ENCODE measurements at regions not wholly inside any gene's neighbourhood (a gene's known extent, or its start where the extent isn't known, plus 50 kb on each side); places are given as distances from the start of the nearest gene placed in this dataset.

- peak; percentile 41 to 52 for DNase-seq (ENCODE audit: low read depth in 2 of 2)
Observed at GRCh38 chr3:68057637-68058320, 403.4 kb upstream of the SUCLG2 start.

GRCh38 chr3:68056556-68056955, 402.1 kb upstream of the SUCLG2 start:
- no peak for DNase-seq (ENCODE audit: low read depth in 2 of 2)

- DNase-seq (ENCODE audit: low read depth in 2 of 2) = no peak
Observed at GRCh38 chr3:68055215-68055614, 400.8 kb upstream of the SUCLG2 start.

GRCh38 chr3:68049776-68050175, 395.4 kb upstream of the SUCLG2 start:
- no peak for DNase-seq (ENCODE audit: low read depth in 2 of 2)

- no peak for DNase-seq (ENCODE audit: low read depth in 2 of 2)
Observed at GRCh38 chr3:68045976-68046375, 391.6 kb upstream of the SUCLG2 start.

- DNase-seq (ENCODE audit: low read depth in 2 of 2) = no peak
Observed at GRCh38 chr3:68033867-68034266, 379.5 kb upstream of the SUCLG2 start.

- no peak for DNase-seq (ENCODE audit: low read depth in 2 of 2)
Observed at GRCh38 chr3:68032209-68032608, 377.8 kb upstream of the SUCLG2 start.

- DNase-seq (ENCODE audit: low read depth in 2 of 2) = no peak
Observed at GRCh38 chr3:68025189-68025588, 370.8 kb upstream of the SUCLG2 start.

GRCh38 chr3:68019876-68020275, 365.5 kb upstream of the SUCLG2 start:
- no peak for DNase-seq (ENCODE audit: low read depth in 2 of 2)

GRCh38 chr3:68018275-68018674, 363.9 kb upstream of the SUCLG2 start:
- DNase-seq (ENCODE audit: low read depth in 2 of 2) = no peak

GRCh38 chr3:68017069-68017468, 362.7 kb upstream of the SUCLG2 start:
- DNase-seq (ENCODE audit: low read depth in 2 of 2) = no peak

- no peak for DNase-seq (ENCODE audit: low read depth in 2 of 2)
Observed at GRCh38 chr3:68009900-68010299, 355.5 kb upstream of the SUCLG2 start.

GRCh38 chr3:68007621-68008226, 353.3 kb upstream of the SUCLG2 start:
- DNase-seq (ENCODE audit: low read depth in 2 of 2) = no peak

- DNase-seq (ENCODE audit: low read depth in 2 of 2) = no peak
Observed at GRCh38 chr3:68006646-68007045, 352.2 kb upstream of the SUCLG2 start.

- no peak for DNase-seq (ENCODE audit: low read depth in 2 of 2)
Observed at GRCh38 chr3:68004091-68004490, 349.7 kb upstream of the SUCLG2 start.

GRCh38 chr3:67998281-67998680, 343.9 kb upstream of the SUCLG2 start:
- no peak for DNase-seq (ENCODE audit: low read depth in 2 of 2)

- no peak for DNase-seq (ENCODE audit: low read depth in 2 of 2)
Observed at GRCh38 chr3:67995206-67995605, 340.8 kb upstream of the SUCLG2 start.

GRCh38 chr3:67986706-67987105, 332.3 kb upstream of the SUCLG2 start:
- no peak for DNase-seq (ENCODE audit: low read depth in 2 of 2)

- DNase-seq (ENCODE audit: low read depth in 2 of 2) = no peak
Observed at GRCh38 chr3:67983166-67983565, 328.8 kb upstream of the SUCLG2 start.

GRCh38 chr3:67981077-67981476, 326.7 kb upstream of the SUCLG2 start:
- DNase-seq (ENCODE audit: low read depth in 2 of 2) = no peak

- no peak for DNase-seq (ENCODE audit: low read depth in 2 of 2)
Observed at GRCh38 chr3:67979342-67979741, 324.9 kb upstream of the SUCLG2 start.

- no peak for DNase-seq (ENCODE audit: low read depth in 2 of 2)
Observed at GRCh38 chr3:67977762-67978161, 323.4 kb upstream of the SUCLG2 start.

- DNase-seq (ENCODE audit: low read depth in 2 of 2) = no peak
Observed at GRCh38 chr3:67976663-67977062, 322.3 kb upstream of the SUCLG2 start.

GRCh38 chr3:67964596-67964995, 310.2 kb upstream of the SUCLG2 start:
- no peak for DNase-seq (ENCODE audit: low read depth in 2 of 2)

Data from activated CD8-positive, alpha-beta memory T cell treated with anti-CD3 and anti-CD28 coated beads for 4 hours (primary cell).